ENCODE measurements at regions not wholly inside any gene's neighbourhood (a gene's known extent, or its start where the extent isn't known, plus 50 kb on each side); places are given as distances from the start of the nearest gene placed in this dataset.
"Not testable (repeated sequence)": the region's sequence is repeated elsewhere in the genome, so short reads cannot be mapped to it uniquely, and the experiment has no call there.

GRCh38 chr7:86002858-86003257 is 640.9 kb upstream of the GRM3 start:
- no peak for DNase-seq

- no peak for DNase-seq
Observed at GRCh38 chr7:85997515-85997914, 646.2 kb upstream of the GRM3 start.

GRCh38 chr7:85995101-85995500 is 648.6 kb upstream of the GRM3 start:
- DNase-seq, result no peak

GRCh38 chr7:85980740-85981139 is 663.0 kb upstream of the GRM3 start:
- DNase-seq, result no peak

GRCh38 chr7:85974176-85974575 is 669.5 kb upstream of the GRM3 start:
- DNase-seq, result no peak

GRCh38 chr7:85972504-85973141 is 671.1 kb upstream of the GRM3 start:
- no peak for DNase-seq

- DNase-seq, result no peak
Observed at GRCh38 chr7:85954961-85955360, 688.7 kb upstream of the GRM3 start.

GRCh38 chr7:85950871-85951270 is 692.8 kb upstream of the GRM3 start:
- no peak for DNase-seq

GRCh38 chr7:85950418-85950817 is 693.3 kb upstream of the GRM3 start:
- no peak for DNase-seq

- DNase-seq, result no peak
Observed at GRCh38 chr7:85947767-85948166, 695.9 kb upstream of the GRM3 start.

- DNase-seq, result no peak
Observed at GRCh38 chr7:85940798-85941197, 702.9 kb upstream of the GRM3 start.

- DNase-seq, result no peak
Observed at GRCh38 chr7:85931919-85932318, 711.8 kb upstream of the GRM3 start.

GRCh38 chr7:85928500-85928899 is 715.2 kb upstream of the GRM3 start:
- DNase-seq, result no peak

GRCh38 chr7:85927226-85927625 is 716.5 kb upstream of the GRM3 start:
- DNase-seq, result no peak

- DNase-seq, result no peak
Observed at GRCh38 chr7:85924062-85924461, 719.6 kb upstream of the GRM3 start.

GRCh38 chr7:85916016-85916415 is 727.7 kb upstream of the GRM3 start:
- DNase-seq, result no peak

- DNase-seq, result no peak
Observed at GRCh38 chr7:85914437-85914836, 727.6 kb upstream of the SEMA3D start.

GRCh38 chr7:85908051-85908450 is 721.2 kb upstream of the SEMA3D start:
- DNase-seq, result no peak

GRCh38 chr7:85897967-85898366 is 711.1 kb upstream of the SEMA3D start:
- DNase-seq, result no peak

GRCh38 chr7:85896531-85896930 is 709.7 kb upstream of the SEMA3D start:
- no peak for DNase-seq

GRCh38 chr7:85895835-85896234 is 709.0 kb upstream of the SEMA3D start:
- no peak for DNase-seq

- DNase-seq, result not testable (repeated sequence)
Observed at GRCh38 chr7:85891900-85892299, 705.0 kb upstream of the SEMA3D start.

GRCh38 chr7:85890244-85890811 is 703.5 kb upstream of the SEMA3D start:
- DNase-seq, result peak; percentile 34

GRCh38 chr7:85887133-85887532 is 700.3 kb upstream of the SEMA3D start:
- DNase-seq, result no peak

- no peak for DNase-seq
Observed at GRCh38 chr7:85882335-85882734, 695.5 kb upstream of the SEMA3D start.
